ENCODE measurements at regions not wholly inside any gene's neighbourhood (a gene's known extent, or its start where the extent isn't known, plus 50 kb on each side); places are given as distances from the start of the nearest gene placed in this dataset.

GRCh38 chr13:81207231-81207630 lies 866.3 kb upstream of the SPRY2 start:
- H3K9me3 ChIP-seq (replicated peaks in 1 of 2; ENCODE audit: control insufficient read depth in 1 of 2, insufficient read depth in 1 of 2, low read length in 2 of 2) = peaks cover 4 to 5% of the 10 kb centered on the region in 2 donors
- intact Hi-C loops (cut with micrococcal nuclease) = no loop called here
- no peak overlapping the region for H3K9ac ChIP-seq (ENCODE audit: insufficient read depth, low read length, poor library complexity, severe bottlenecking)
- DNase-seq = no peak
- H2AFZ ChIP-seq (ENCODE audit: insufficient read depth, low read depth, low read length, poor library complexity, severe bottlenecking) = no peak overlapping the region
- no peaks in the 10 kb centered on the region for H3K27me3 ChIP-seq (ENCODE audit: control insufficient read depth in 2 of 2, insufficient read depth in 2 of 2, low read length in 2 of 2)
- peaks cover 0 to 11% (median 7%) of the 10 kb centered on the region in 7 donors for H3K9me3 Mint-ChIP-seq
- no peaks in the 10 kb centered on the region for H3K36me3 ChIP-seq (replicated peaks in 1 of 2; ENCODE audit: control insufficient read depth in 1 of 2, insufficient read depth in 2 of 2, low read length in 2 of 2)
- H3K79me2 ChIP-seq (ENCODE audit: insufficient read depth, low read length) = no peaks in the 10 kb centered on the region
- no peak overlapping the region for H3K27ac ChIP-seq (ENCODE audit: low read depth in 1 of 2, low read length in 2 of 2)
- no peaks in the 10 kb centered on the region for H3K4me1 Mint-ChIP-seq
- H3K27ac Mint-ChIP-seq = no peak overlapping the region
- H3K27me3 Mint-ChIP-seq (ENCODE audit: low read depth in 3 of 3) = peaks cover 0 to 1% (median 0%) of the 10 kb centered on the region in 3 donors
- H3K36me3 Mint-ChIP-seq = no peaks in the 10 kb centered on the region
- no peaks in the 10 kb centered on the region for H3K4me1 ChIP-seq (ENCODE audit: control insufficient read depth in 1 of 2, insufficient read depth in 2 of 2, low read length in 2 of 2)
- H4K20me1 ChIP-seq (ENCODE audit: insufficient read depth, low read length) = no peaks in the 10 kb centered on the region
- no peak overlapping the region for H3K4me3 Mint-ChIP-seq
- no peak overlapping the region for H3K4me3 ChIP-seq (replicated peaks in 1 of 3; ENCODE audit: low read depth in 2 of 3, low read length in 3 of 3)
- TF ChIP-seq, protein P1, sequence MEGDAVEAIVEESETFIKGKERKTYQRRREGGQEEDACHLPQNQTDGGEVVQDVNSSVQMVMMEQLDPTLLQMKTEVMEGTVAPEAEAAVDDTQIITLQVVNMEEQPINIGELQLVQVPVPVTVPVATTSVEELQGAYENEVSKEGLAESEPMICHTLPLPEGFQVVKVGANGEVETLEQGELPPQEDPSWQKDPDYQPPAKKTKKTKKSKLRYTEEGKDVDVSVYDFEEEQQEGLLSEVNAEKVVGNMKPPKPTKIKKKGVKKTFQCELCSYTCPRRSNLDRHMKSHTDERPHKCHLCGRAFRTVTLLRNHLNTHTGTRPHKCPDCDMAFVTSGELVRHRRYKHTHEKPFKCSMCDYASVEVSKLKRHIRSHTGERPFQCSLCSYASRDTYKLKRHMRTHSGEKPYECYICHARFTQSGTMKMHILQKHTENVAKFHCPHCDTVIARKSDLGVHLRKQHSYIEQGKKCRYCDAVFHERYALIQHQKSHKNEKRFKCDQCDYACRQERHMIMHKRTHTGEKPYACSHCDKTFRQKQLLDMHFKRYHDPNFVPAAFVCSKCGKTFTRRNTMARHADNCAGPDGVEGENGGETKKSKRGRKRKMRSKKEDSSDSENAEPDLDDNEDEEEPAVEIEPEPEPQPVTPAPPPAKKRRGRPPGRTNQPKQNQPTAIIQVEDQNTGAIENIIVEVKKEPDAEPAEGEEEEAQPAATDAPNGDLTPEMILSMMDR (IDR thresholded peaks at IDR 0.05) = no peak
- no peak overlapping the region for H3K4me2 ChIP-seq (replicated peaks; ENCODE audit: extremely low read depth, low read length, poor library complexity, severe bottlenecking)

DNA sequence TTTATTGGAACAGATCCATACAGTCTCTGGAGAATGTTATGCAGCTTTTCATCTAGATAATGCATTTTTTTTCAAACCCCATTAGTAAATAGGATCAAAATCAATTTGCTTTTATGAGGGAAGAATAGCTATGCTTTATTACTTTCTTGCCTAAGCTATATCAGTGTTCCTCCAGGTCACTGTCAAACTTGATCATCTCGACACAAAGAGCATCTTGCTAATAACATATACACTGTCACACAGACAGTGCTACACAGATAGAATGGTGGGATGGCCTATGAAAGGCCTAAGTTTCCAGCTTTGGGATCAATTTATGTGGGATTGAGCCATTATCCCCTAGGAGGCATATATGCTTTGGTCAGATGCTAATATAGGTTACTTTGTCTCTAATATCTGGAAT lies 862.9 kb upstream of the SPRY2 start:
- intact Hi-C loops (cut with micrococcal nuclease) = no loop called here
- no CpG with 5 or more reads among the region's 1 CpG for WGBS (ENCODE audit: insufficient coverage)

More for the DNA sequence above, 862.9 kb upstream of the SPRY2 start:
- TF ChIP-seq, protein P1 (IDR thresholded peaks at IDR 0.05) = no peak
- Mint-ChIP-seq H3K9me3 (peaks cover 0 to 18% (median 3%) of the 10 kb centered on the region in 7 donors), H3K4me3 (no peak overlapping the region), H3K27ac (no peak overlapping the region), H3K4me1 (no peaks in the 10 kb centered on the region), H3K36me3 (no peaks in the 10 kb centered on the region), H3K27me3 (ENCODE audit: low read depth in 3 of 3) (peaks cover 0 to 1% (median 0%) of the 10 kb centered on the region in 3 donors)
- no peaks in the 10 kb centered on the region for H3K27me3 ChIP-seq (ENCODE audit: control insufficient read depth in 2 of 2, insufficient read depth in 2 of 2, low read length in 2 of 2)
- no peaks in the 10 kb centered on the region for H4K20me1 ChIP-seq (ENCODE audit: insufficient read depth, low read length)
- no peak overlapping the region for H3K4me2 ChIP-seq (replicated peaks; ENCODE audit: extremely low read depth, low read length, poor library complexity, severe bottlenecking)
- no peaks in the 10 kb centered on the region for H3K36me3 ChIP-seq (replicated peaks in 1 of 2; ENCODE audit: control insufficient read depth in 1 of 2, insufficient read depth in 2 of 2, low read length in 2 of 2)
- DNase-seq = no peak
- H3K4me1 ChIP-seq (ENCODE audit: control insufficient read depth in 1 of 2, insufficient read depth in 2 of 2, low read length in 2 of 2) = no peaks in the 10 kb centered on the region
- peaks cover 4 to 5% of the 10 kb centered on the region in 2 donors for H3K9me3 ChIP-seq (replicated peaks in 1 of 2; ENCODE audit: control insufficient read depth in 1 of 2, insufficient read depth in 1 of 2, low read length in 2 of 2)
- no peak overlapping the region for H2AFZ ChIP-seq (ENCODE audit: insufficient read depth, low read depth, low read length, poor library complexity, severe bottlenecking)
- H3K9ac ChIP-seq (ENCODE audit: insufficient read depth, low read length, poor library complexity, severe bottlenecking) = no peak overlapping the region
- H3K27ac ChIP-seq (ENCODE audit: low read depth in 1 of 2, low read length in 2 of 2) = no peak overlapping the region
- H3K4me3 ChIP-seq (replicated peaks in 1 of 3; ENCODE audit: low read depth in 2 of 3, low read length in 3 of 3) = no peak overlapping the region
- H3K79me2 ChIP-seq (ENCODE audit: insufficient read depth, low read length) = no peaks in the 10 kb centered on the region

All from CD14-positive monocyte (primary cell).